GM18502 (cell line): ENCODE measurements at regions not wholly inside any gene's neighbourhood (a gene's known extent, or its start where the extent isn't known, plus 50 kb on each side); places are given as distances from the start of the nearest gene placed in this dataset.

Experiments
- ATAC-seq: cut with Tn5 transposase; IDR thresholded peaks from one replicate; pipeline ENCODE4 v1.9.1; 2021; ENCODE audit warnings: mild to moderate bottlenecking; ENCODE audit not compliant: unreplicated experiment, poor library complexity

- no peak for ATAC-seq
Measured at GRCh38 chr6:1068905-1069304, 243.0 kb upstream of the FOXQ1 start.

DNA sequence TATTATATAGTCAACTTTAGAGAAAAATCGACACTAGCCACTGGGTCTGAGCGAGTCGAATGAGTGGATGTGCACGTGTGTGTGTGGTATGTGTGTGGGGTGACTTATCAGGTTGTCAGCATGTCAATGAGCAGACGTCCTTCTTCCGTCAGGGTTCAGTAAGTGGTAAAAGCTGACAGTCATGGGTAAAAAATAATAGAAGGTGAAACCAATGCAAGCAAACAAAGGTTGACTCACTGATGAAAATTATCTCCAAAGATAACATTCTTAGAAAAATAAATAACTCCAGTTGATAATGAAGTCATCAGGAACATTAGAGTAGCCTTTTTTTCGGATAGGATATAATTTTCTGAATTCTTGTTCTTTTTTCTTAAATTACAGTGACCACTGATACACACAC is 243.8 kb upstream of the FOXQ1 start:
- no peak for ATAC-seq

DNA sequence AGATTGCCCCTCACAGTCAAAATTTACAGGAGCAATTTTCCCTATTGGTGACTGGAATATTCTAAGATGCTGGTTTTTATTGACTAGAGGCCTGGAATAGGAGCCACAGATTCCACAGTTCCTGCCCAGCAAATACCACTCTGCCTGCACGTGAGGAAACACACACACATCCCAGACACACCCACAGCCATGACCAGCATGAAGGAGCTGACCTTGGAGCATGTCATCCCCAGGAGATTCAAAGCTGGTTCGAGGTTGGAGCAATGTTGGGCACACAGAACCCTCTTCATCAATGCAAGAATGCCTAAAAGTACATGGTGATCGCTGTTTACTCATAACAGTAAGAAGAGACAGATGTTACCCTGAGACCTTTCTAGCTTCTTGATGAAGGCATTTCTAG is 244.6 kb upstream of the FOXQ1 start:
- ATAC-seq, result no peak

DNA sequence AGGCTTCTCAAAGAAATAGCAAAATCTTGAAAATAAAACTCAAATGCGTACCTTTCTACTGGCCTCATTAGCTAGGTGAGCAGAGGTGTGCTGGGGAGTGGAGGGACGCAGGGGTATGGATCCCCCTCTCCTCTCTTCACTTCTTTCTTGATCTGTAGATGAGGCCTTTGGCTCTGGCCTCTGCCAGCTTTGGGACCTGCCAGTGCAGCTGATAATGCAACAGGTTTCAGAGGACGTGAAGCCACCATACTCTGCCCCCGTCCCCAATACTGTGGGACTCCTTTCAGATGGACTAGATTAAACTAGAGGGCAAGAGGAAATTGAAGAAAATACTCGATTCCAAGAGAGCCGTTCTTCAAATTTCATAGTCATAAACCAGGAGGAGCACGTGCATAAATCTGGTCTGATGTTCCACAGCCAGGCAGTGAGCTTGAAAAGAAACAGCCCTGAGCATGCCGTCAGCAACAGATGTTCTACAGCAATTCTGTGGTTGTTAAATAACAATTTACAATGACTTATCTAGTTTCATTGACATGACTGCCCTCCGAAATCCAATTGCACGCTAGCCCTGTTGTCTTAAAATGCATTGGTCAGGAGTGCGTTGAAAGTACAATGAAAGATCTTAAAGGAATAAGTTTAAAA is 245.3 kb upstream of the FOXQ1 start:
- no peak for ATAC-seq

GRCh38 chr6:1065986-1066385 is 245.9 kb upstream of the FOXQ1 start:
- ATAC-seq, result no peak

- ATAC-seq, result no peak
Measured at GRCh38 chr6:1063671-1064355, 248.1 kb upstream of the FOXQ1 start.

DNA sequence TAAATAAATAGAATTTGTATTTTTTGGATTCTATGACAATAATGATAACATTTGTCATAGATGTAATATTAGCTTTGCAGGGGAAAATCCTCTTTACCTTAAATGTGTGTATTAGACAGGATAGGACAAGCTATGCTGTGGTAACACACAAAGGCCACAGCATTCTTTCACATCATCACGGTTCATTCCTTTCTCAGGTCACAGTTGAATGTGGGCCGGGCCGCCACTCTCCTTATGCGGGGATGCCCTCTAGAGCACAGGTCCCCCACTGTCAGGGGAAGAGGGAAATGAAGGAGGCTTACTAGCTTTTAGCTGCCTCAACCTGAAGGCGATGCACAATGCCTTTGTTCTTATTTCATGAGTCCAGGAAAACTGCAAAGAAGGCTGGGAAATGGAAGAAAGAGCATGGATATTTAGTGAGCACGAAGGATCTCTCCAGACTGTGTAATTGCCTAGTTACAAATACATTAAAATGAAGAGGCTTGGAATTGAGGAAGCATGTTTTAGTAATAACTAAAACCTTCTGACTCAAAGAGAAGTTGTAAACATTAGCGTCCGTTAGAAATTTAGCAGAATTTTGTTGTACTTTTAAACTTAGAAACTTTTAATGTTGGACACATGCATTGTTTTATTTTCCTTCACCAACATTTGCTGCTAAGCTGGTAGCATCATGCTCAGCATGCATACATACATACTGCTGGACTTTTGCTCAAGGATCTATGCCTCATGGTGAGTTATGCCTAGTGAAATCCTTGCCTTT is 248.9 kb upstream of the FOXQ1 start:
- ATAC-seq, result no peak

GRCh38 chr6:1059596-1059995 is 252.3 kb upstream of the FOXQ1 start:
- ATAC-seq, result no peak

GRCh38 chr6:1057490-1058135 is 254.3 kb upstream of the FOXQ1 start:
- ATAC-seq, result no peak

- no peak for ATAC-seq
Measured at GRCh38 chr6:1055015-1055921, 256.6 kb upstream of the FOXQ1 start.

GRCh38 chr6:1054653-1055014 is 257.3 kb upstream of the FOXQ1 start:
- ATAC-seq, result no peak

- ATAC-seq, result no peak
Measured at GRCh38 chr6:1053586-1053985, 258.3 kb upstream of the FOXQ1 start.

DNA sequence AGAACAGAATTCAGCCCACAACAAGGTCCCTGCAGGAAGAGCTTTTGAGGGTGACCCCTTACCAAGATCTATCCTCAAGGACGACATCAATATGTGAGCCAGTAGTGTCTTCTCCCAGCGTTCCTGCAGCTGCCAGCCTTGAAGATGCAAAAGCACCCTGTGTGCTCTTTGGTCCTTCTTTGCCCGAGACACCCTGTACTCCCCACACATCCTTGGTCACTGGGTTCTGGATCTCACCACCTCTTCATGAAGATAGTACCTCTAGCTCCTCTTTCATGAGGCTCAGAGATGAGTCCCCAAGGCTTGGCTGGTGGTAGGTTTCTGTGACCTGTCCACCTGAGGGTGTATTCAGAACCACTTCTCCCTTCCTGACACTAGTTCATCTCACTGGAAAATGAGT is 259.6 kb upstream of the FOXQ1 start:
- ATAC-seq, result no peak

- ATAC-seq, result no peak
Measured at GRCh38 chr6:1049900-1050299, 262.0 kb upstream of the FOXQ1 start.

DNA sequence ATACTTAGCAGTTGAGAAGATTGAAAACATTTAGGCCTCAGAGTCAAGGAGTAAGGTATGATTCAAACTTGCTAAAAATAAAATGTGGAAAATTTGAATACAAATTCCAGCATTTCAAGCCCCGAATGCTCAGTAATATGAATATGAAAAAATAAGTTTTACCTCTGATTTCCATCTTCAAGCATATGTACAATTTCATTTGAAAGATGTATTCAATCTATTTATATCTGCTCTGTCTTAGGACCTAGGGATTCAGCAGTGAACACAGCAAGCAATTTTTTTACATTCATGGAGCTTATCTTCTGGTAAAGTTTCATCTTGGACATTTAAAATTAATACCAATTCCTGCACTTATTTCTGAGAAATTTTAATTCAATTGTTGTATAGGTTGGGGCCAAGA is 262.7 kb upstream of the FOXQ1 start:
- ATAC-seq, result no peak

GRCh38 chr6:1047981-1048541 is 263.8 kb upstream of the FOXQ1 start:
- no peak for ATAC-seq

GRCh38 chr6:1045239-1045638 is 266.7 kb upstream of the FOXQ1 start:
- no peak for ATAC-seq

DNA sequence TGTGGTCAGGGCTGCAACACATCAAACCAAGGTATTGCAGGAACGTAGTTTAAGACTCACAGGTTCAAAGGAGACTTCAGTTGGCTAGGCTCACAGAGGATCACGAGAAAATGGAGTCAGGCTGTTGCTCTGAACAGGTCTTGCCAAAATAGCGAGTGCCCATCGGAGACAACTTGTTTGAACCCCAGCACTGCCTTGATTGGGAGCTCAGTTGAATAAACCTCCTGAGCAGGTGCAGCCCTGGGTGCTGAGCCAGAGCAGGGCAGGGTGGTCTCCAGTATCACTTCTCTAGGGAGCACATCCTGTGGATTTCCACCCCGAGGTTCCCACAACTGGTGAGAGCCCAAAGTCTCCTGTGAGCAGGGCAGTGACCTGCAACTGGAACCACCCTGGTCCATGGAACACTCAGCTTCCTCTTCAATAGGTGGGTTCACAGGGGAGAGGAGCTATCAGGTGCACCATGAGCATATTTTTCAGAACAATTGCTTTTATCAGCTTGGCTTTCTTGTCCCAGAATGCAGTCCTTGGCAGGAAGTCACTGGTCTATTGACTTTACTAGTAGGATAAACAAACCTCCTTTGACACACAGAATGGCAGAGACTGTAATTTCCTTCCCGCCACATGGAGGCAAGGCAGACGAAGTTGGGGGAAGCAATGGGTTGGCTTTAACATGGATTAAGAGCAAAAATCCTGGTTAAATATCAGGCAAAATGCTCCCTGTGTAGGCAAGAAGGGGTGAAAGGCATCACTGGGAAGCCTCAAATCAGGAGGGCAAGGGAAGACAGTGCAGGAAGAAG is 267.7 kb upstream of the FOXQ1 start:
- no peak for ATAC-seq

DNA sequence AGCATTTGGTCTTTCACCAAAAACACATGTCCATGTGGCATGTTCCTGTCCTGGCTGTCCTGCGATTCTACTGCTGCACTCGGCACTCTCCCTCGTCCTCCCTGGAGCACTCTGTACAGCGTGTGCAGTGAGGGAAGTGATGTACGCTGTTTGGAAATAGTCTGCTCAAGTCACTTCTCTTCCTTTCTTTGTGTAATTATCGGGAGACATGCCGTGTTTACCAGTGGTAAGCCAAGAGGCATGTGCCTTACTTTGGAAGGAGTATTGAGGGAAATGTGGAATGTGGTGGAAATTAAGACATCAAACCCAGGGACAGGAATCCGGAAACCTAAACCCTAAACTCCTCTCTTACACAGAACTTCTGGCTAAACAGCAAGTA is 268.5 kb upstream of the FOXQ1 start:
- ATAC-seq, result no peak
